HG02588 (cell line): ENCODE measurements at regions not wholly inside any gene's neighbourhood (a gene's known extent, or its start where the extent isn't known, plus 50 kb on each side); places are given as distances from the start of the nearest gene placed in this dataset.
"Not testable (repeated sequence)": the region's sequence is repeated elsewhere in the genome, so short reads cannot be mapped to it uniquely, and the experiment has no call there.

Experiments used
- ATAC-seq: cut with Tn5 transposase; IDR thresholded peaks from one replicate; pipeline ENCODE4 v1.9.1; 2021; ENCODE audit warnings: mild to moderate bottlenecking, moderate library complexity; ENCODE audit not compliant: unreplicated experiment

DNA sequence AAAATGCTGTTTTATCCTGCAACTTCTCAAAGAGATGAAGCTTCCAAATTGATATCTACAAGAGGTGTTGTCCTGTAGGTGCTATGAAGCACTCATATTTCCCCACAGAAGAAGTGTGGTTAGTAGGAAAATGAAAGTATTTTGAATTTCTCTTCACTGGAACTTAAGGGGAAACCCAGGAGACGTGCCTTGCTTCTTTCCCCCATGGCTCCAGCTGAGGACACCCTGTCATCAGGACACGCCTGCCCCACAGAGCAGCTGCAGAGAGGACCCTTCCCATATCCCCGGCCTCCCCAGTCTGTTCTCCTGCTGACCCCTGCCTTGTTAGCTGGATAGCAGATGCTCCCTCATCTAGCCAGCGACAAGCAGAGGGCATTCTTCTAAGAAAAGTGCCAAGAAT, 371.3 kb downstream of the COG6 start:
- ATAC-seq: peak; percentile 39

DNA sequence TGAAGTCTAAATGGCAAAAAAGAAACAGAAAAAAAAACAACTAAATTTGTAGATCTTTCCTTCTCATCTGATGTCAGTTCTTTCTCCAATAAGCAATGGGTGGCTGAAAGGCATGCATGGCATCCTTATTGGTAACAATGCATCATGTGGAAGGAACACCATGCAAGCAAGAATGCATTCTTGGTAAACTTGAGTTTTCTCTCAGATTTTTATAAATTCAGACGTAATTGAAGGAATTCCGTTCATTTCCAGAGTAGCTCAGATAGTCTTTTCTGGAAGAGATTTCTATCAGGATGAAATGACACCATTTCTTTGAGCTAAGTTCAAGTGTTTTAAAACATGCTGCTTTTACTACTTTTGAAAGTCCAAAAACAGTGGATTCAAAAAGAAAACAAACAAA, 373.0 kb downstream of the COG6 start:
- no peak for ATAC-seq

DNA sequence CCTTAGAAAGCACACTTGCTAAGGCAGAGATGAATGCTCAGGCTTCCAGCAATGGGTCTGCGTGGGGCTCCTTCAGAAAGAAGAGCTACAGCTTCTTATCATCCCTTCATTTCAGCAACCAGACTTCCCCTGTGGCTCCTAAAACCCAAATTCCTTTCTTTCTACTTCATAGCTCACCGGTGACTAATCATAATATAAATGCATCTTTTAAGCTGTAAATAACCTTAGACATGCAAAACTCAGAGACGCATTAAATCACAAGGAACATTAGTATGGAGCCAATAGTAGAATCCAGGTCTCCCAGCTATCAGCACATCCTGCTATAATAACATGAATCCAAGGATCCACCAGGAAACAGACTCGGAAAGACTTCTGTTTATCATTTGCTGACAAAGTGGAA, 375.6 kb downstream of the COG6 start:
- ATAC-seq: no peak

DNA sequence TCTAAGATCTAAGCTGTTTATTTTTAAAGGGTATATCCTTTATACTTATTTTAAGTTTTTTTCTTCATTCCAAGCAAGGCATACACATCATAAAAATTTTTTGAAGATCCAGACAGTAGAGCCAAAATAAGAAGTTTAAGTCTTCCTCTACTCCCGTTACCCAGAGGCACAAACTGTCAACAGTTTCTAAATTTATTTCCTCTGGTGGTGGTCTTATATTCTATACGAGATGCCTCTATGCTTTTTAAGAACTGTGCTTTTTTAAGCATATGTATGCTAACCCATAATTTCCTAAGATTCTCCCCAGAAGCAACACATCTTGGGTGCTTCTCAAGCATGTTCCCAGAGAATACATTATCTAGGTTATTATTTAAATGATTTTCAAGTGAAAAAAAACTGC, 383.6 kb downstream of the COG6 start:
- no peak for ATAC-seq

DNA sequence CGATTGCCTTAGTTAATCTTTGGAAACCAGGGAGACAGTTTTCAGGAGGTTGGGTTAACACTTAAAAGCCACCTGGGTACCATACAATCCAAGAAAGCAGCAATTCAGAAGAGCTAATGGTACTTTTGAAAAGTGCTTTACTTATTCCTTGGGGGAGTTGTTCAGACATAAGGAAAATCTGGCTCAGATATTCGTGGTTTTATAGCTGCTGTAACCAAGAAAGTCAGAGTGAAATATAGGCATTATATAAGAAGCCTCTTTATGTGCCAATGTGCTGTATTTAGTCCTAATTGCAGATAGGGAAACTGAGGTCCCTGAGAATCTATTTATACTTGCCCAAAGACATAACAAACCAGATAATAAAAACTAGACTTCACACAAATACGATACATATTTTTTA, 387.5 kb downstream of the COG6 start:
- ATAC-seq: no peak

DNA sequence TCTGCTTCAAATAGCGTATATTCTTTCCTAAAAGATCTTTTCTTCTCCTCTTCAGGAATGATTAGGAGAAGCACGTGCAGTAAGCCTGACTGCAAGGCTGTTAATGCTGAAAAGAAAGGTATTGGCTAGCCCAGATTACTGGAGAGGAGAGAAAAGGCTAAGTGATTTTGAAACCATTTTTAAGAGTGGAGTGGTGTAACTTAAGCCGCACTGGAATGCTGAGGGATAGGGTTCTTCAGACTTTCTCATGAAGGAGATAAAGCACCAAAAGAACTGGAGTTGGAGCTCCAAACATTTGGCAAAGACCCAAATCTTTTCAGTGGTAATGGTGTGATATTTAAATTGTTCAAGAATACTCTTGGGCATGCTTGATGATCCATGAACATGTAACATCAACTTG, 388.3 kb downstream of the COG6 start:
- no peak for ATAC-seq

DNA sequence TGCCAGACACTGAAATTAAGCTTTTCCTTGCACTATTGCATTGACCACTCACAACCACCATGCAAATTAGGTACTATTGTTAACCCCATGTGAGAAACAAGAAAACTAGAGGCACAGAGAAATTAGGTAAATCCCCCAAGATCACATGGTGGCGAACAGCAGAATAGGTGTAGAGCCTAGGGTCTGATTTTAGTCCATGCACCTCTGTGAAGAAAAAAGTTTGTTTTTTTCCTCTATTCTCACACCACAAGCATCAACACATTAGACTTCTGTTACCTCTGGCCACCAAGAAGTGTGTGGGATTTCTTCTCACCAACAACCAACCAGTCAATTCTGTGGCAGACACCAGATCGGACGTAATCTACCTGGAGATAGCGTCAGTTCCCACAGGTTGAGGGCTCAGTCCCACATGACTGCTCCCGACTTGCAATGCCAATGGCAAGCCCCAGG, 391.9 kb downstream of the COG6 start:
- ATAC-seq: peak; percentile 98

DNA sequence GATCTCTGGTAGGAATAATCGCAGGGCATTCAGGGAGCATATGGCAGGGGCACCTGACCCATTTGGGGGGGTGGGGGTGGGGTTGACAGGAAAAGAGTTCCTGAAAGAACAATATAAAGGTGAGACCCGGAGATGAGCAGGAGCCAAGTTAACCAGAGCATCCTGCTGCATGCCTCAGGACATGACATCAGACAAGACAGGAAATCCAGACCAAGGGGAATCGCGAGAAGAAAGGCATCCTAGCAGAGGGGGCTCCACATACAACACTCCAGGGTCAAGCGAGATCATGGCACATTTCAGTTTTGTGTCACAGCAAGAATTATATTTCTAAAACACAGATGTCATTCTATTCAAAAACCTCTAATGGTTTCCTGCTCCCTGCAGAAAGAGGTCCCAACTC, 393.1 kb downstream of the COG6 start:
- ATAC-seq: no peak

DNA sequence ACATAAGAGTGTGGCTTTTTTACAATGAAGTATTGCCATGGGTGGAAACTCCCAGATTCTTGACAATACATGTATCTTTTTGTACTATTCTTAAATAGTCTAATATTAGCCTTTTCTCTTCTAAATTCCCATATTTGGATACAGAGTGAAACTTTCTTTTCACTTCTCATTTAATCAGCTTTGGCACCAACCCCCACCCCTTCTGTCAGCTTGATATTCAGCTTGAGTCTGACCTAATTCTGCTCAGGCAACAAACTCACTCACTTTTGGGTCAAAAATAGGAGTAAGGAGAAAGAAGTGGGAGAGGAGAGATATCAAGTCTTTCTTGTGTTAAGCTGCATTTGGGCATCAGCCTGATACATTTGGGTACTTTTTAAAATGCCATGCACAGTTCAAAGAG, 397.5 kb downstream of the COG6 start:
- no peak for ATAC-seq

DNA sequence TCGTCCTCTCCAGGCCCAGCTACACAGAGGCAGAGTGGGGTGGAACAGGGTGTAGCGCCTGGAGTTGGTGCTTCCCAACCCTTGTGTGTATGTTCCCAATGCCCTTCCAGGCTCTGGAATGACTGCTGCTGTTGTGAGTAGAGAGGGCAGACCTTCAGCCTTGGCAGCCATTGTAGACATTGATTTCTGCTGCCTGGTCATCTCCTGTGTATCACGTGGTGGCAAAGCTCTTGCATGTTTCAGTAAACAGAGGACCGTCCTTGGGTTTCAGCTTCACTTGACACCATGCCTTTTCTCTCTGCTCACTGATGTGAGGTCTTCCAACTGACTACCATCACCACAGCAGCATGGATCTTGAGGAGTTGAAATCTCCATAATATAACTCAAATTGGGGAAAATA, 397.9 kb downstream of the COG6 start:
- no peak for ATAC-seq

DNA sequence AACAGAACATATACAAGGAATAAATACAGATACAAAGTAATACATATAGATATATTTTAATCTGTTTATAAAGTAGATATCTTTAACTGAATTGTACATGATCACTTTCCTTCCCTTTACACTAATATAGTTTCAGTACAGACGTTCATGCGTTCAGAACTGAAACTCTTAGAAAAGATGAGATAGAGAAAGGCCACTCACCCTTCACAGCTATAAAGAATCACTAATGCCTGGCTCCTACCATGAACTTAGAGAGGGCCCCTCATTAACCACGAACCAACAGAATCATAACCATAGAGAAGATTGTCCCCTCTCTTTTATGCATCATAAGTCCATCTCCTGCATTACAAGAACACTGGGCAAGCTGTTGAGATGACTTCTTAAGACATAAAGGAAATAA, 399.0 kb downstream of the COG6 start:
- ATAC-seq: not testable (repeated sequence)

DNA sequence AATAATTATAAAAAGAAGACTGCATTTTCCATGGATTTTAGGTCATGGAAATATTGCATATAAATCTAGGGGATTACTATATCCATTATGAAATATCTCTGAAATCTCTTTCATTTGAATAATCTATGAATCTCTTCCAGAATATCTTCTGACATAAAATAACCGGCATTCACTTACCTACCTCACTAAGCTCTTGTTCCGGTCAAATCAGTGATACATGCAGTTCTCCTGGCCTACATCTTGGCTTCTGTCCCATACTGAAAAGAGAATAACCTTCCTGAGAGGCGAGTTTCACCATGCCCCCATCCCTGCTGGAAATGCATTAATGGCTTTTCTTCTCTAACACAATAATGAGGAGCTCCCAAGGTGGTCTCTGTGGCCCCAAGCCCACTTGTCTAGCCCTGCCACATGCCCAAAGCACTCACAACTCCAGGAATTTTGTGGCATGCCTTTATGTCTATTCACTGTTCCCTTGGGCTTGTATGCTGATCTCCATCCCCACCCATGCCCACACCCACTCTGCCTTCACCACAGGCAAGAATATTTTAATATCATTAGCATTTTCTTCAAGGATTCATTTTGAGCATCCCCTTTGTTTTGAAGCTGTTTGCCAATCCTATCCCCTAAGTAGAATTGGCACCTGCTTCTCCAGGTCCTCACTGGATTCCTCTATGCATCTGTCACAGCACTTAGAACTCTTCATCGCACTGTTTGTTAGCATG, 401.6 kb downstream of the COG6 start:
- no peak for ATAC-seq

DNA sequence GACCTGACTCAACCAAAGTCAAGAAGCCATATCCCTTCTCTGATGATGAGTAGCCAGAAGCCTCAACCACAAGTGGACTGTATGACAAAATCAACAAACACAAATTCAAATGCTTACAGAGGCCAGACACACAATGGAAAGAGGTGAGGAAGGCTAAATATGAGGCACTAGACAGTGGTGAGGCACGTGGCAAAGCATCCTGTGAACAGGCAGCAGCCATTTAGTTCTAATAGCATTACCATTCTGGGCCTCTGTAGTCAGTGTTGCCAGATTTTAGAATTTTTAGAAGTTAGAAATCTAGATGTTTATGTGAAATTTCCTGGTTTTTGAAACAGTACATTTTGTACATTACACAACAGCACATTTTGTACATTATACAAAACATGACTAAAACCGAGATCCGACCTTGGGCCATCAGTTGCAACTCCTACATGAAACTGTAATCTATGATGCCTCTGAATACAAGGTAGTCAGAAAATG, 403.3 kb downstream of the COG6 start:
- no peak for ATAC-seq

DNA sequence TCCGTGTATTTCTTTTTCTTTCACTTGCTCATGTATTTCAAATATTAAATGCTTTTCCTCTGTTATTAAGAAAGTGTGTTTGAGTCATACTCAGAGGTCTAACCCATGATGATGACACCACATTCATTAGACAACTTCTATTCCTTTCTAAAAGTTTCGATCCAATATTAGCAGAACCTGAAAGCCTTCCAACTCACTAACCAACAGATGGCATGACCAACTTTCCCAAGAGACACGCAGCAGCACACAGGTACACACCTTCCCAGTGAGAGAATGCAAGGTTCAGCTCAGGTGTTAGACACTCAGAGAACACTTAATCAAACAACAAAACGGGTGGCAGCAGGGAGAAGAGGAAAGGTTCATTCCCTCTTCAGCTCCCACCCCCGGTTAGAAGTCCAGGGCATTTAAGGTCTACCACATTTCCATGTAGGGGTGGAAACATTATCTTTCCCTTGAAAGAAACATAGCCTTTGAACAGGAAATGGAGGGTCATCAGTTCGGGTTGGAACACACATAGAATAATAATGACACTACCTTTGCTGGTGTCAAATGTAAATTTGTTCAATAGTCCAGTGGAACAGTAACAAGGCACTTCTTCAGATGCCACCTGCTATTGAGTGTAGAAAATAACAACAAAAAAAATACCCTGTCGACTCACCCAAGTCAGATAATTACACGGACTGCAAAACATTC, 404.2 kb downstream of the COG6 start:
- ATAC-seq: no peak

DNA sequence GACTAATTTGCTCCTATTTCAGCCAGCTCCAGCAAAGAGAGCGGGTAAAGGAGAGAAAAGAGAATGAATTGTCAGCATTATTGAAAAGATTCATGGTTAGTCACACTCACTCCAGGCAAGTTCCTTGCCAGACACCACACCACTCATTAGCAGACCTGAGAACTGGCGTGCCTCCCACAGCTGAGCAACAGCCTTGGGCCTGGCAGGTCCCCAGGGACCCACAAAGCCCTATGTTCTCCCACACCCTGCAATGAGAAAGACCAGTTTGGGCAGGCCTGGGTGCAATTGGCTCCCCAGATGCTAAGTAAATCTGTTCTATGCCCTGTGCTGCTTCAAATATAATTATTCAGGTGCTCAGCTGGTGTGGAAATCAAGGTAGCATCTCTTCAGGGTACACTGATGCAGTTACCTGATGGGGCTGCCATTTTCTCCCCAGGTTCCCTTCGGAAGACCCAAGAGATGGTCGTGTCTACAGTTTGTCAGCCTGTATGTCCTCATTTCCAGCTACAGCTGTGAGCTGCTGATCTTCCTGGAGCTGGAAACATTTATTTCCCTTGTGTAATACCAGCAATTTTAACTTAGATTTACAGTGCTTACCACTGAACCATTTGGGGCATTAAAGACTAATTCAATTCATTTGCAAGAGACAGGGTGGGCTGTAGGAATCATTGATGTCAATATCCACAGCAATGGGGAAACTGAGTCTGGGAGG, 405.0 kb downstream of the COG6 start:
- ATAC-seq: peak; percentile 88

DNA sequence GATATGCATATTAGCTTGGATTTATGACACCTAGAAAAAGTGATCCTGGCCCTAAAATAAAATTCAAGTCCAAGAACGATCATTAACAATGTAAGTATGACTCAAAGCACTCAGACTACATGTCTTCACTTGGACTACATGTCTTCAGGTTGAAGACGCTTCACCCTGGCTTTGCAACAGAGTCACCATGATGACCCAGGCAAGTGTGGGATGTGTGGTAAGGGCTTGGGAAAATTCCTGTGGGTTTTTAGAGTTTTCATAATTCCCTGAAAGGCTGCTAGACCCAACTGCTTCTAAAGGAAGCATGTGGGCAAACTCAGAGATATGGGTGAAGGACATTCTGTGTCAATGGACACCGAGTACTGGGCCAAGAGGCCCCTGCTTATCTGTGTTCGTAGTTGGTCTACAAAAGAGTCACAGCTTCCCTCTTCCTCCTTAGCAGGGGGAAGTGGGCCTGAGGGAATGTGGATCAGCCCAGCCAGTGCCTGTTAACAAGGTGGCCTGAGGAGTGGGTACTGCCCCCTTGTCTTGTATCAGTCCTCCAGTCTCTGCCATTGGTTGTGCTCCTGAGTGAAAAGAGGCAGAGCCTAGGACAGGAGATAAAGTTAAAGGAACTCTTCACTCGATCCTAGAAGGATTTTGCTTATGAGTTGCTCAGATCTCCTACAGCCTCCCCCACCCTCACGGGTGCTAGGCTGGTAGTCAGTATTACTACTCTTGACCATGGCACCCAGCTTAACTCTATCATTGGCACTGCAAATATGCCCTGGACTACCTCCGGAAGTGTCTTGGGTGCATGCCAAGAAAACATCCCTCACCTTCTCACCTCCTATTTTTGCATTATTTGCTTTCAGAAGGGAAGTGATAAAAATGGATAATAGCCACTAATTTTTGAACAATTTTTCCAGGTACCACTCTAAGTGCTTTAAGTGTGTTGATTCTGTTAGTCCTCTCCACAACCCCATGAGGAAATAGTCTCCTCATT, 406.3 kb downstream of the COG6 start:
- no peak for ATAC-seq

DNA sequence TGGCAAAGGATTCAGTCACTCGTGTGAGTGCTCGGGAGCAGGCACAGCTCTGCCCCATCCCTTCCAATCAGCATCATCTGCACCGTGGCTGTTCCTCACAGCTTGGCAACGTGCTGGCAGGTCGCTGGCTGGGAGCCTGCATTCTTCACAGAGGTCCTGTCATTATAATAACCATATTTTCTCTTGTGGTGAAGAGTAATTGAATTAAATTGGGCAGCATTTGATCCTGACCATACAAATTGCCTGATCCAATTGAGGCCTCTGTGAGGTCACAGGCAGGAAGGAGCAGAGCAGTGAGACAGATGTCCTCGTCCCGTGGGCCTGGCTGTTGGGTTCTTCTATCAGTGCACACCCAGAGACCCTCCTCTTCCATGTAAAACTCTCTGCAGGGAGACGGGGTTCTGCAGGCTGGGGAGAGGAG, 407.8 kb downstream of the COG6 start:
- ATAC-seq: no peak

DNA sequence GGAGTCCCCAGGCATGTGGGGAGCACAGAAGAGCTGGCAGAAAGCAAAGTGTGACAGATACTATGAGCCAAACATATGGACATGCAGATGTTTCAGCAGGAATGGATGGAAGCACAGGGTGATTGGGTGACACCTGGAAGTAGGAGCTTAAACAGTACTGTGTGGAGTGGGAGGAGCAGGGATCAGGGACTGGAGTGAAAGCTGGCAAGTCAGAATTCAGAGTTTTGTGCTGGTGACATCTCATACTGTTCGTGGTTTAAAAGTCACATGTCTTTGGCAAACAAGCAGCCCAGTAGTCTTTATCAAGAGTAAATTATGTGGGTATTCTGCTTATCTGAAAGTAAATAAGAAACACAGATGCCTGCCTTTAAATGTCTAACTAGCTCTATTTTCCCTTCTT, 408.2 kb downstream of the COG6 start:
- ATAC-seq: no peak

DNA sequence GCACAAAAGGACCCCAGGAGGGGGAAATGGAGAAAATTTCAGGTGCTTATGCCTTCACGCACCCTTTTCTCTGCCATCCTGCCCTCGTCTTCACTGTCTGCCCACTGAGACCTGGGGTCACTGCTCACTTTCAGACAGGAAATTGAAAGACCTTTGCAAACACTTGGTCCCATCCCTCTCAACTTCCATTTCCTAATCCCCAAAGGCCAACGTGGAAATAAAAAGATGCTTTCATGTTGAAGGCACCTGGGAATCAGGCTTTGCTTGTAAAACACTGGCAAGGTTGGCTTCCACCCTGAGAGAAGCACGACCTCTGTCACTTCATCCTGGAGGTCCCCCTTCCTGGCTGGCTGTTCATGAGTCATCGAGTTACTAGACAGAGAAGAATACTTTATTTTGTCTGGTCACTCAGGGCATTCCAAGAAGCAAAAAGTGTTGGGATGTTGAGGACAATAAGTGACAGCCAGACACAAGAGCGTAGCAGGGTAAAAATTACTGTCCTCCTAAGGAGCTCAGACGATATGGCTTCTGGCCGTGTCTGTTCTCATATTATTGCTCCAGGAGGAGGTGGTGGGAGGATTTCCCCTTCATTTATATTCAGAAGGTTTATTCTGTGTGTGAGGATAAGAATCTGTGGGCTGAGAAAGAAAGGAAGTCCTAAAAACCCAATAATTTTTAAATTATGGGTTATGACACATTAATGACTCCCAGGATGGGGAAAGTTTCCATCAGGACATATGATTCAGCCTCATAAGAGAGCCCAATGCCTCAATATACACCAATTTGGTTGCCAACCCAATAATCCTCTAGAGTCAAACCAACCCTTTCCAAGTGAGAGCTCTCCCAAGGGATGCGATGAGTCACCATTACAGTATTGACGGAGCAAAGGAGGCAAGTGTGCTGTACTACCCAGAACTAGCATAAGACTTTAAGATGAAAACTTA, 409.0 kb downstream of the COG6 start:
- ATAC-seq: no peak
